ENCODE measurements at regions not wholly inside any gene's neighbourhood (a gene's known extent, or its start where the extent isn't known, plus 50 kb on each side); places are given as distances from the start of the nearest gene placed in this dataset.
"Not testable (repeated sequence)": the region's sequence is repeated elsewhere in the genome, so short reads cannot be mapped to it uniquely, and the experiment has no call there.

DNA sequence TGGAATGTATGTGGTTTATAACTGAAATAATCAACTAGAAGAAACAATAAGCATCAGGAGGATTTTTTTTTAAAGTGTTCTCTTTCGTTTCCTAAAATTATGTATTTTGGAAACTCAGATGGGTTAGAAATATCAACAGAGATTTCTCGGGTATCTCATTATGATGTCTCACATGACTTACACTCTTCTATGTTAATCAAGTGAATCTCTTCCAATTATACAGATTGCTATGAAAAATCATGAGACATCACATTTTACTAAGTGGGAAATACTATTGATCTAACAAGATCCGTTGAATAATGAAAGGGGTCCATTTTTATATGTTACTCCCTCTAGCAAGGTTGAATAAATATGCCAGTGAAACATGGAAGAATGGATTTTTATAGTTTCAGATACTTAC, 54.7 kb upstream of the NRIP1 start:
- DNase-seq: no peak

DNA sequence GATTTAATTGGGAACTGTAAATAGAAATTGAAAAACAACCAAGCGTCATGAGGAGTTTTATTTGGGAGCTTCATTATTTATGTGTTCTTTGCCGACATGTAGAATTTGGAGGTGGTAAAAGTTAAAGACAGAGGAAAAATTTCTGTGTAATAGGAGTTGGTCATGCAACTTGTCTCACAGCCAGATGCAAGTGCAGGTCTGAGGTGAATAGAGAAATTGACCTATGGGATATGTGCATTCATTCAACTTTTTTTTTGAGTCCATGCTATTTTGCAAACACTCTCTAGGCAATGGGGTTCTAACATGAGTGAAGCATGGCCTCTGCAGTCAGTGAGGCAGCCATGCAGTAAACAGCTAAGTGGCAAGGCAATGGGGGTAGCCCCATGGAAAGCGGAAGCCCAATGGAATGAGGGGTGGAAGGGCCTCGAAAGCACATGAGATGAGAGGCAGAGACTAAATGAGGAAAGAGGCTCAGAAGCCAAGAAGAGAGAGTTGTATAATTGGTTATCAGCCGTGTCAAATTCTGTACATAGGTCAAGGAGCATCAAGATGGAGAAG, 56.4 kb upstream of the NRIP1 start:
- no peak for DNase-seq

DNA sequence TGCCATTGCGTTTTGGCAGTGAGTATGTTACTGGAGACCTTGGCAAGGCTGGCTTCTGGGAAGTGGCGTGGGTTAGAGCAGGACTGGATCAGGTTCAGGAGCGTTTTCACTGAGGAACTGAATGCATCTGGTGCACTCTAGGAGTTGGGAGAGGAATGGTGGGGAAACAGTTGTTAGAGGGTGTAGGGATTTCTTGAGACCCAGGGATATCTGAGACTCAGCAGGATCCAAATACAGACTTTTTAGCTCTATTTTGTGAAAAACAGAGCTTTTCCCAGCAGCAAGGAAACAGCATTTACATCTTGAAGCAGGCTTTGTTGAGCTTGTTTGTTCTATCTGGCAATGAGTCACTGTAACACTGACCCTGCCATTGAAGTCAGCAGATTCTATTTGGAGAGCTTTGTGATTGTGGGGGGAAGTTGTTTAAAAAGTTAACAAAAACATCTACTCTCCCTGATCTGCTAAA, 56.9 kb upstream of the NRIP1 start:
- DNase-seq: peak; percentile 35

DNA sequence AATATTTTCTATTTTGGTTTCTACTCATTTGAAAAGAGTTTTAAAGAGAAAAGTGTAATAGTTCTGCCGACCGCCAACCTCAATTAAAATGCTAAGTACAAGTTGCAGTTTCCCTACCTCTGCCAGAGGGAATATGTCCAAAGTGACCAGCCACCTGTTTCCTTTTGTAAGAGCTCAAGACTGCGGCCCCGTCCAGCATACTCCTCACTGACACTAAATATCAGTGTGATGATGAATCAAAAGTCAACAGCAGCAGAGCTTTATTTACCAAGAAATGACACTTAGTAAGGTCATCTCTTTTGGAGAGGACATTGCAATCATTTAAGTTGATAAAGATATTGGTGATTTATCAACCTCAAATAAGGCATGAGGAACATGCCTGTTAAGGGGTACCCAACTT, 57.4 kb upstream of the NRIP1 start:
- DNase-seq: no peak

DNA sequence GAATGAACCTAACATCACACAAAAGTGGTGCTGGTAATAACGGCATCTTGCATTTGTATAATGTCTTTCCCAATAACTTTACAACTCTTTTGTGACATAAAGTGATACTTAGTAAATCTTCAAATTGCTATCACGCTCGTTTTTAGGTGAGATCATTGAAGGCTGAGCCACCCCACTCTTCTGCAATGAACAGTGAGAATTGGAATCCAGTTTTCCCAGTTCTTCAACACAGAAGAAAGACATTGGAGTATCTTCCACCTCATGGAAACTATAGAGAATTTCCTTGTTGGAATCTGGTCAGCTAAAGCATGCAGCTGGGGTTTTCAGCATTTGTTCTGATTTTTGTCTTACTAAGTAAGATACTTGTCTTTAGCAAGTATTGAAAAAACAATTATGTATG, 59.9 kb upstream of the NRIP1 start:
- DNase-seq: no peak

DNA sequence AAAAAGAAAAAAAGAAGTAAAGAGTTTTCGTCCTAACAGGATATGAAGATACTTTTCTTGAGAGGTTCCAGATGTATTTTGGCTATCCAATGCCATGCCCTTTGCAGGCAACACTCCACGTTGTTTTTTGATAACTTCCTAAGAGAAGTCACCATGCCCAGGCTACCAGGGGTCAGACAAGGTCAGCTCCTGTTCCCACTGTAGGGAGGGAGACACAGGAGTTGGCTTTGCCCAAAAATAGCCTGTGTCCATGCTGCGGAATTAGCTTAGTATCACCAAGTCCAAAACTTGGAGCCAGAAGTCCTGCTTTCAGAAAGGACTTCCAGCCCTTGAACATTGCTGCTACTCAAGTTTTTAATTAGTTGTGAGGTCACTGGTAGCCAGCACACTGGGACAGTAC, 62.1 kb upstream of the NRIP1 start:
- no peak for DNase-seq

DNA sequence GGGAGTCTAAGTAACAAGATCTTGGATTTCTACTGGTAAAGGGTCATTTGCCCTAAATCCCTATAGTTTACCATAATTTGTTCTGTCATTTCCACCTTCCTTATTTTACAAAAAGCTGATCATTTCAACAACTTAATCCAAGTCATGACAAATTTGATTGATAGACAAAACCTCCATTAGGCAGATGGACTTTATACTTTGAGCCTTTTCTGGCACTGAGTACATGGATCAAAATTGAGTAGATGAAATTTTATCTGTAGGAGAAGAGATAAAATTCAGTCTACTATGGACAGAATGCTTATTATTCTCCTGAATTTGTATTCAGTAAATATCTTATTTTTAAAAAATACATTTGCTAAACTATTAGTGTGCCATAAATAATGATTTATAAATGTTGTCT, 62.6 kb upstream of the NRIP1 start:
- no peak for DNase-seq

DNA sequence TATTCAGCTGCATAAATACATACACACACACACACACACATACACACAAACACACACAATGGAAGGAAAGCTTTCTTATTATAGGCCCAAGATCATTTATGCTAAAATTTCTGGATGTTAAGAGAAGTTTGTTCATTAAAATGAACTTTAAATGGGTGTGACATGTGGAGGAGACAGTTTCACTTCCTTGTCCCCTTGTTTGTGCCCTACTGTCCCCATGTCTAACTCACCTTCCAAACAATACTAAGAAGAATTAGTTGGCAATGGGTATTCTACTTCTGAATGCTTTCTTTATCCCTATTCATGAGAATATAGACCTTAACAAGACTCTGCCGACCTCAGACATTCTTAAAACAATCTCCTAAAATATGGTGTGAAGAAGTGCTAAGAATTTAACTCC, 63.5 kb upstream of the NRIP1 start:
- DNase-seq: no peak

DNA sequence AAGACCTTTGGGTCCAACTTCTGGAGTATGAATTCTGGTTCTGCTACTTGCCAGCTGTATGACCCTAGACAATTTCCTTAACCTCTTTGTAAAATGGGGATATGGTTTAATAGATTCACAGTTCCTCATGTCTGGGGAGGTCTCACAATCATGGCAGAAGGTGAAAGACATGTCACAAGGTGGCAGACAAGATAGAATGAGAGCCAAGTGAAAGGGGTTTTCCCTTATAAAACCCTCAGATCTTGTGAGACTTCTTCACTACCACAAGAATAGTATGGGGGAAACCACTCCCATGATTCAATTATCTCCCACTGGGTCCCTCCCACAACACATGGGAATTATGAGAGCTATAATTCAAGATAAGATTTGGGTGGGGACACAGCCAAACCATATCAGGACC, 63.9 kb upstream of the NRIP1 start:
- DNase-seq: not testable (repeated sequence)

DNA sequence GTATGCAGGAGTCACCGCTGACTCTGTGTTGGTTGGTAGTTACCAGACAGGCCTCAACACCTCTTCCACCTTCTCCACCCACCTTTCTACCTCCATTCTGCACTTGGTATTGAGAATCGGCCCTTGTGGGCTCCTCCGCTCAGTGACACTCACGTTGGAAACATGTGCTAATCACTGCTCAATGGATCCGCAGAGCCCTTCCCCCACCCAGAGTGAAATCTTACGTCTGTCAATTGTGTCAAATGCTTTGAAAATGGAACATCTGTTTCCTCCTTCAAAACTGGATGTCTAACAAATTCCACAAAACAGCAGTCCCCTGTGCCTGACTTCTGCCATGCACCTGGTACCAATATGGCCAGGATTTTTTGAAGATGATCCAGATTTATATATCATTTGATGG, 65.5 kb upstream of the NRIP1 start:
- DNase-seq: no peak

DNA sequence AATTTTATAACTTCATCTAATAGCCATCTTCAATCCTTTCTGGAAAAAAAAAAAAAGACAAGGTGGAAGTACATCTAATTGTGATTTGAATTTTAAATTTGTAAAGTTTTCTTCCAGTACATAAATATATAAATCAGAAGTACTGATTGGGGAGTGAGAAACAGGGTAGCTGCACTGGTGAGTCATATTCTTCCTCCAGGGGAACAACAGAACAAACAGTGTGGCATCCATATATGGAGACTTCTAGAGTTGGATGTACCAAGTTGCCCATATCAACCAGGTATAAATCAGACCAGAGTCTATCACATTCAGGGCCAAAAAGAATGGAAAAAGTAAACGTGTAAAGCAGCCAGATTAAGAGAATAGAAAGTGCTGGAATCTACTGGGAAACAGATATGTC, 66.0 kb upstream of the NRIP1 start:
- DNase-seq: no peak

DNA sequence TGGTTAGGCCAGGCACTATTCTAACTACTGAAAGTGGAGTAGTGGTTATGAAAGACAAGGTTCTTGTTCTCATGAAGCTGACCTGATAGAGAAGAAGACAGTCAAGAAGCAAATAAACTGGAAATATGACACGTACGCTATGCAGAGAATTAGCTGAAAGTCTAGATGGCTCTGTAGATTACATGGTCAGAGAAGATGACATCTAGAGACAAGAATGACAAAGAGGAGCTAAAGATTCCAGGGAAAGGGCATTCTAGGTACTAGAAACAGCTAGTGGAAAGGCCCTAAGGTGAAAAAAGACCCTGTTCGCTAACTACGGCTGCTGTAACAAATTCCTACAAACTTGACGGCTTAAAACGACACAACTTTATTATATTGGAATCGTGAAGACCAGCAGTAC, 68.0 kb upstream of the NRIP1 start:
- no peak for DNase-seq

DNA sequence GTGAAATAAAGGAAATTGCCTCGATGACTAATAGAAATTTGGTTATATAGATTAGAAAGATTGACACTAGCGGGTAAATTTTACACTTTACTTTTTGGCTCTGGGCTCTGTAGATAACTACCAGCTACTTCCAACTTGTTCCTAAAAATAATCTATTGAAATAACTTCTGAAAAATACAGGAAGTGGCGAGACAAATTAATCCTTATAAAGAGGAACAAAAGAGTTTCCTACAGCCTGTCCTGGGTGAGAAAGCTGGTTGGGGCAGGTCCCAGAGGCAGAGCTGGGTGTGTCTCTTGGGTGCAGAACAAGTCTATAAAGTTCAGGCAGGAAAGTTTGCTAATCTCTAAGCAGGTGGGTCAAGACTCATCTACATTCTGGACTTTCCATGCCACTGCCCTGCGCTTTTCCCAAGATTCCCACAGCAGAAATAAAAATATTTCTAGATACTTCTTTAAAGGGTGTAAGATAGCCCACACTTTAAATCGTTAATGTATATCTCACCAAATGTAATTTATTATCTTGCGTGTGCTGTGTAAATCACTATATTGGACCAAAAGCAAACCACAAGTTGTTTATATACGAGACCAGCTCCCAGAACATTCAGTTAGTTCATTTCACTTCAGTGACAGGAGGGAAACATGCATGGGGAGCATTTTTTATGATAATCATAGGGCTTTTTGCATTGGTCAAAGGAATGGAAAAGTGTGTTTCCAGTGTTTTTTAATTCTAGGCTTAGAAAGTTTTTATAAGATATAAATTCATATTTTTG, 70.1 kb upstream of the NRIP1 start:
- no peak for DNase-seq

DNA sequence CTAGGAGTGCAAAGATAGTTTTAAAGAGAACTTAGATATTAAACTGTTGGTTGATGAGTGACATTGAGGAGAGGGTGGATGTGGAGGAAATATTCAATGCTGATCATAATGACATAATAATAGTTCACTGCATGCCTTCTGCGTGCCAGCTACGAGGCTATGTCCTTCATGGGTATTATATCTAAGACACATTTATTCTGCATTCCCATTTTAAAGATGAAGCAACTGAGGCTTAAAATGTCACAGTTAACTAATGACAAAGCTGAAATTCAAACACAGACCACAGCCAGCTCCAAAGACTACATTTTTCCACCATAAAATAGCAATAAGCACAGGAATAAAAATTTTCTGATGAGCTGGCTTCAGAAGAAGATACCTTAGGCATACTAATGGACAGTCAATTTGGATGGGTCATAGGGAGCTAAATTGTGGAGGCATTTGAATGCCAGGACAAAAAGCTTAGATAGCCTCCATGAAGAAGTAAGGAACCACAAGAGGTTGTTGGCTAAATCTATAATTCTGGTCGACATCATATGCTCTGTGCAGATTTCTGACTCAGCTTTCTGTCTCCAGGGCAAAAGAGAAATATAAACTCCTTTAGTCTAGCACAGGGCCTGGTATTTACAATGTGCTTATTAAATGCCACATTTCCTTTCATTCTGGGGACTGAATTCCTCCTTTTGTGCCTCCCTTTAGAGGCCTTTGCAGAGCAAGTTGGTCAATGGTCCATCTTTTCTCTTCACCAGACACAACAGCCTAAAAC, 71.2 kb upstream of the NRIP1 start:
- DNase-seq: no peak

DNA sequence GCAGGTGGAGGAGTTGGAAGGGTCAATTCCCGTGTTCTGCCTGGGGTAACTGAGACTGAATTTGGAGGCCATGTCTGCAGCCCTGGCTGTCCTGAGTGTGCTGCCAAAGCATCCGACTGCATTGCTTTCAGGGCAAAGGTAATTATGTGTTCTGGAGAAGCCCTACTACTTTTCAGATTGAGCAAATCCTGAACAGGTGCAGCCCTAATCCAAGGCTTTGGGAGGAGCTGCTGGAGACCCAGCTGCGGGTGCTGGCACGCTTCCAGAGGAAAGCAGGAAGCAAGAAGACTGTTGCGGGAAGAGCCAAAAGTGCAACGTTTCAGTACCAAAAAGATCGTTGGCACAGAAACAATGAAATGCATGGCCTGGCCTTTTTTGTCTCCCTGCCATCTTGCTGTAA, 73.7 kb upstream of the NRIP1 start:
- peak; percentile 79 for DNase-seq

DNA sequence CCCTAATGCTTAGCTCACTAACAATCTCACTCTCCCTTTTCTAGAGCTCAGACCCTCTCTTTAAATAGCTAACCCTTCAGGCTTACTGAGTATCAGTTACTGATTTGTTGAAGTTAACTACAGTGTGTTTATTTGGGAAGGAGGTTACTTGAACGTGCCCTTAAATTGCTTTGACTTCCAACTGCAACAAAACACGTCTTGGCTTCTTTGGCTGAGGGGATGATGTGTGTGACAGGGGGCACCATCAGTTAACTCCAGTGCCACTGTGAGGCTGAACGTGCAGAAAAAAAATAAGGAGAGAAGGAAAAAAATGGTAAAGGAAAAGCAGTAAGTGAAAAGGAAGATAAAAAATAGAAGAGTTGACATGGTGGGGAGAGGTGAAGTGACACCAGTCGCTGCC, 75.1 kb upstream of the NRIP1 start:
- no peak for DNase-seq

DNA sequence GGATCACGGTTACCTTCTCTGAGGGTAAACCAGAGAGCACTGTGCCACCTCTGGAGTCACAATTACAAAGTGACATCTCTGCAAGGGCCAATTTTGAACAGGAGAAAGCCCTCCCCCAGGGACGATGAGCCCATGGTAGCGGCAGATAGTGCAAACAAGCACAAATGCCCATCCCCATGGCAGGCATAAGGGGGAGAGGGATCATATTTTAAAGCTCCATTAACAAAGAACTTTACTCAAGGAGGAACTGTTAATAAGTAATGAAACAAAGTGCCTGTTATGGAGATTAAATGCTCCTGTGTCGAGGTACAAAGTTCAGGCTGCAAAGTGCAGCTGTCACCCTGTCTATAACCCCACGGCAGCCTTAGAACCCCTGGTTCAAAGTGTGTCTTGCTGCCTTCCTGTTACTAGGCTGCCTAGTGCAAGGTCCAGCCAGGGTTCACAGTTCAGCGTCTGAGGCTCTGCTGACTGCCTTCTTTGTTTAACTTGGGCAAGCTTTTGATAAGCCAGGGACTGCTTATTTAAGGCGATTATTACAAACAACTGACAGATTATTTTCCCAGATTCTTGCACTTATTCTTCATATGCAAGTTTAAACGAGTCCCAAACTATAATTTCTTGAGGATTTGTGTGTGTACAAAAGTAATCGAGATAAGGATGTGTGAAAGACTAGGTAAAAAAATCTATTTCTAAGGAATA, 75.7 kb upstream of the NRIP1 start:
- DNase-seq: no peak

DNA sequence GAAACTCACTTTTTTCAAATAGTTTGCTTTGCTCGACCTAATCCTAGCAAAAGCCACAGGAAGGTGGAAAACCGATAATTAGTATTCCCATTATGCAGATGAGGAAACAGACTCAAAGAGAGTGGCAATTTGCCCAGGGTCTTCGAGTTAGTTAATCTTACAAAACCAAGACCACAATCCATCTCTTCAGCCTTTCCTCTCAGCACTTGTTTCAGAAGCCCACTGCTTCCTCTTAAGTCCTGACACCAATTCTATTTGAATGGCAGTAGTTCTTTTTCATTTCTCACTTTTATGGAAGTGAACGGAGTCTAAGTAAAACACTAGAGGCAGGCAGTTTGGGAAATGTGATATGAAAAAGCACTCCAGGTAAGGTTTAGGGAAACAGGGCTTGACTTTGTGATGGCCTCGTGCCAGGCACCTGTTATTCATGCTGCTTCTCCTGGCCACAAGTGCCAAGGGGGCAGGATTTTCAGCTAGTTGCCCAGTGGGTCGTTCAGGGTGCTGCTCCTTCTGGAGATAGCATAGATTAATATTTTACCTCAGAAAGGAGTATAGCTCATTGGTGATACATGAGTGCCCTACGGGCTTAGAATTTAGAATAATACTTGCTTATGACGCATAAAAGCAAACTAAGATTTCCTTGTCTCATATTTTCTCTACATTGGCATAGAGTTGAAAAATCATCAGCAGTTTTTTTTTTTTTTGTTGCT, 76.6 kb upstream of the NRIP1 start:
- DNase-seq: no peak

DNA sequence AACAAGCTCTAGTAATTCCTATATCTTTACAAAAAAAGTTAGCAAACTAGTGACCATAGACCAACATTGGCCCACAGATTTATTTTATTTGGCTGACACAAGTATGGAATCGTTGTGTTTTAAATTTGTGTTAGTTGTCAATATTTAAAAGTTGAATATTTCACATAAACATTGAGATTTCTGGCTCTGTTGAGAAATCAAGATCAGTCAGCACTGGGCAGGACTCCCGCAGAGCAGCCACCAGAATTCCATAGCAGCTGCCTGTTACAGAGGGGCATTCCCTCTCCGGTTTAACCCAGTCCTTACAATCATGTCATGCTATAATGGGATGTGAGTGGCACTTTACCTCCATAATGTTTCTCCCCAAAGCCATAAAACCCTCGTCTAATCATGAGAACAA, 79.2 kb upstream of the NRIP1 start:
- no peak for DNase-seq

DNA sequence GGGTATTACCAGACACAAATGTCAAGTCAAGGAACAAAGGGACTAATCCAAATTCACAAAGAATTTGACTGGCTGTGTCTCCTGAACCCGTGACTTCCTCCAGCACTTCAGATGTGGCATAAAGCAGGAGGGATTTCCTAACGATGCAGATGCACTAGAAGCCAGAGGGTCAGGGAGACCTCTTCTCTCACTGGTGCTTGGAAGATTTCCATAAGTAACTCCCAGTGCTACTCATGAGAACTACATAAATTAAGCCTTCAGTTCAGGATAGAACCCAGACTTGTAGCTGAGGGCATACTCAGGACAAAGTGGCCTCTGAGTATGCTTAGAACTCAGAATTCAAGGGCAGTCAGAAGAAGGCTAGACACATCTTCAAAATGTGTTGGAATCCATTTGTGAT, 83.6 kb upstream of the NRIP1 start:
- DNase-seq: no peak

DNA sequence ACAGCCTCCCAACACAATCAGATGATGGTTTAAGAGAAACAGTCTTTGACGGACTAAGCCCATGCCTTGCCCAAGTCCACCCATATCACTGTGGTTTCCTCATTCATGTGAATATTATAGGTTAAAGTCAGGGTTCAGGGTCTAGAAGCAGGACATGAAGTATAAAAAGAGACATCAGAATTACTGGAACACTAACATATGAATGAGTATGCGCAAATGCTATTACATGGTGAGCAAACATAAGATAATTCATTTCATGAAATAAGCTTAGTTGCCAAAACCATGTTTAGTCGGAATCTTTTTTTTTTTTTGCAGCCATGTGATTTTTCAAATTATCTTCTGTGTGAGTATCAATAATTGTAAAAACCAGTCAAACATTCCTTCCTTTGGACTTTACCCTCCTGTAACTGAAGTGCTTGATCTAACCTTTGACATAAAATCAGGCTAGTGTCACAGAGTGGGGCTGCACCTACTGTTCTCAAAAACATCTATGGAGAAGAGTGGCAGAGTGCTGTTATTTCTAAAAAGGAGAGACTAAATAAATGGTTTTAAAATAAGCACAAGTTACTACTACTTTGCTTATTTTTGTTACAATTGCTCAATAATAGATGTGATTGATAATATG, 84.9 kb upstream of the NRIP1 start:
- DNase-seq: no peak

DNA sequence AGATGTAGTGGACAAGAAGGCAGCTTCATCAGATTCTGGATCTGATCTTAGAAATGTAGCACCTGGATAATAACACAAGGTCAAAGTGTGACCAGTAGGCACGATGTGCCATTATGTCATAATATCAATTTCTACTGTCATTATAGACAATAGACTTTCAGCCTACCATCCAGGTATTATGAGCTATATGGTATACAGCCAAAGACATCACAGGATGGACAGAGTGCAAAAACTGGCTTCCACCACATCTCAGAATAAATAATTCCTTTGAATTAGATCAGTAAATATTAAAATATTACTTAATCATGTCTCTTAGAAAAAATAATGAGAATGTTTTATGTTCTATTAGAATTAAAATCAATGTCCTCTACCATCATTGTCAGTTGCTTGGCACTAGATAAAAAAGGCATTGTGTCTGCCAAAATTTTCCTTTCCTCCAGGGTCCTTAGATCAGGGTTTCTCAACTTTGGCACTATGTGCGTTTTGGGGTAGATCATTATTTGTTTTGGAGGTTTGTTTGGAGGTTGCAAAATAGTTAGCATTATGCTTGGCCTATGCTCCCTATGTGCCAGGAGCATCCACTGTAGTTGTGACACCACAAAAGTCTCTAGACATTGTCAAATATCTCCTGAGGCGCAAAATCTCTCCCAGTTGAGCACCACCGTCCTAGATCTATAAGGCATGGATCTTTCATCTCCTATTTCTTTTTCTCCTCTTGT, 86.7 kb upstream of the NRIP1 start:
- no peak for DNase-seq

Measured in right hindlimb (tissue), 1 donor.